DMS79 (cell line): ENCODE measurements at regions not wholly inside any gene's neighbourhood (a gene's known extent, or its start where the extent isn't known, plus 50 kb on each side); places are given as distances from the start of the nearest gene placed in this dataset.

Source experiments
- DNase-seq: peaks from one replicate; lab custom pipeline; 2025; lab: John Stamatoyannopoulos, UW

DNA sequence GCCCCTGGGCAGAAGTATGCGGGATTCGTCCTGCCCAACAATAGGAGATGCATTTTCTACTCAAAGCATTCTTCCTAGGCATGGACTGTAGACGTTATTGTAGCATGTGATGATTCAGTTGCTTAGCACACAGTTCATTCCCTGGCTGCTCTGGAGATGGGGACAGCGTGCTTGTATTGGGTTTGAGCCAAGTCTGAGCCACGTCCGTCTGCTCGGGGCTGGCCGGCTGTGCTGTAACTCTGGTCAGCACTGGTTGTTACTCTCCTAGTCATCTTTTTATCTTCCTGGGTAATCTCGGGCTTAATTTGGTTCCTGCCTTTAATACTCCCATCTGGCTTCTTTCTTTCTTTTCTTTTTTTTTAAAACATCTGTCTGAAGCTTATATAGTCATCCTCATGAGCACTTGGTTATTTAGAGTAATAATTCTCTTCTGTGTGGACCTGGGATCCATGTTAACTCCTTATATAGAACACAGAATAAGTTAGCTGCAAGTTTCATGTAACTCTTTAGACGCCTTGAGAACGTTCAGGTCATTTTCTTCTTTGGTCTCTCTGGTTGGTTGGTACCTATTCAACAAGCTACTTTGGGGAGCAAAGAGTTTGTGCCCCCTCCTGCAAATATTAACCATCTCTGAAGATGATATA is 118.8 kb upstream of the RPS23 start:
- no peak for DNase-seq

- no peak for DNase-seq
These were observed 118.2 kb upstream of the RPS23 start for GRCh38 chr5:82396396-82396795.

DNA sequence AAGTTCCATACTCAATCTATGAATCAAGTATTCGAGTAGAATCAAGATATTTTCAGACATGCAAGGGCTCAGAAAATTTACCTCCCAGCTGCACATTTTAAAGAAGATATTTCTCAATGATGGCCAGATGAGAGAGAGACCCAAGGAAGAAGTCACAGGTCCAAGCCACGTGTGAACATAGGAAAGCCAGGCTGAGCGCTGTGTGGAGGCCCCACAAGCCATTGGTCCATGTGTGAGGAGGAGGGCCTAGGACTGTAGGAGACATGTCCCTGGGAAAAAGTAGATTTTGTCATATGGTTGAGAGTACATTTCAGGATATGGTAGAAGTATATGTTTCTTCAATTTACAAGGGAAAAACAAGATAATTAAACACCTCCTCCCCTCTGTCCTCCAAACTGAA is 115.8 kb upstream of the RPS23 start:
- DNase-seq = no peak

- DNase-seq = no peak
These were observed 111.9 kb upstream of the RPS23 start for GRCh38 chr5:82390088-82390487.

- no peak for DNase-seq
These were observed 111.2 kb upstream of the RPS23 start for GRCh38 chr5:82389347-82389746.

DNA sequence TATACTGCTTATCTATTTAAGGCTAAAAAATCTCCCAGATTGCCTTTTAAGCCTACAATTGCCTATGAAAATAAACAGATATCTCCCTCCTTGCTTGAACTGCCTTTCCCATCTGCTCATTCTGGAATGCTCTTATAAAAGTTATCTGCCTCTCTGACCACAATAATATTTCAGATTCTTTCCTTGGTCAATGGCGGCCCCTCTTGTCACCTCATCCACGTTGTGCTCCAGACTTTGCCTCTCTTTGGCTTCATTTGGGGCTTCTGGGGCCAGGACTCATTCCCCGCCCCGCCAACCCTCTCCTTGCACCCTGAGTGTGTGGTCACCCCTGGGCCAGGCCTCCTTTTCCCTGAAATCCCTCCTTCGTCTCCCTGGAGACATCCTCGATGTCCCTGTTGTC is 110.0 kb upstream of the RPS23 start:
- no peak for DNase-seq

DNA sequence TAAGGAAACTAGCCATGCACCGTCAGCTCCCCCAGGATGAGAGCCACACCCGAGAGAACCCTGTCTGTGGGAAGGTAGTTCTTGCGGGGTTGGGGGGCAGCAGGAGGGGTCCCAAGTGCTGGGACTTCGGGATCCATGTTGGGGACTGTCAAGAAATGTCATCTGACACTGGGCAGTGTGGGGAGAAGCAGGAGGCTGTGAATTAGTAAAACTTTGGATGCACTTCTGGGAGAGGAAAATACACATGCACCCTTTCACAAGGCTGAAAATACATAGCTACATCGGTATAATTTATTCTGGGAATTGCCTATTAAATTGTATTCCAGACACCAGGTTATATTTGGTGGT is 109.6 kb upstream of the RPS23 start:
- no peak for DNase-seq

DNA sequence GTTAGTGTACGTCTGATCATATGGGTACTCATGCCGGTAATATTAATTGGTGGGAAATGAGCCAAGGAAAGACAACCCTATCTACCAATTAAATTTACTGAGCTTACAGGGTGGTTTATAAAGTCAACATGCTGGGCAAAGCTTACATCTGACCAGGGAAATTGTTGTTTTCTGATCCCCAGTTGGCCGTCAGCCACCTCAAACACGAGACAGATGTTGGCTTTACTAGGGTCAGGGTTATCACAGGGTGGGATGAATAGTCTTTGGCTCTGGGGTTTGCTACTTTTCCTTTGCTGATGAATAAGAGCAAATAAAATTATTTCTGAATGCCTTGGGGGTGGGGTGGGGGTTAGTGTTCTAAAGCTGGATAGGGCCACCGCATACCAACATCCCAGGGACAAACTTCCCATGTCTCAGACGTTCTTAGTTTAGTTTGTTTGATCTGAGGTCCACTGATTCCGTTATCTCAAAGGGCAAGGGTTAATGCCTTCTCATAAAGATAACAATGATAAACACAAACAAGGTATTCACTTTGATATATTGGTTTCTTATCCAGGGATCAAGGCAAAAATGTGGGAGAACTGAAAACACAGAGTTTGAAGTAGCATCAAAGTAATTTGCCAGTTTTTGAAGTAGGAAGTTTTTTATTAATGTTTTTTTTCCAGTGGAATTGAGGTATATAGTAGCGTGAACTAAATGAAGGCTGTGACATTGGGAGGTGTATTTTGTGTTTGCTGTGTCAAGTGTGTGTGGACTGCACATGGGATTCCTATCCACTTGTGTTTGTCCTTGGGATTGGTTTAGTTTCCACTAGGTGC is 109.1 kb upstream of the RPS23 start:
- DNase-seq = peak; percentile 14

GRCh38 chr5:82386576-82386975 is 108.4 kb upstream of the RPS23 start:
- peak; percentile 11 for DNase-seq

GRCh38 chr5:82384034-82384750 is 106.0 kb upstream of the RPS23 start:
- DNase-seq = no peak

DNA sequence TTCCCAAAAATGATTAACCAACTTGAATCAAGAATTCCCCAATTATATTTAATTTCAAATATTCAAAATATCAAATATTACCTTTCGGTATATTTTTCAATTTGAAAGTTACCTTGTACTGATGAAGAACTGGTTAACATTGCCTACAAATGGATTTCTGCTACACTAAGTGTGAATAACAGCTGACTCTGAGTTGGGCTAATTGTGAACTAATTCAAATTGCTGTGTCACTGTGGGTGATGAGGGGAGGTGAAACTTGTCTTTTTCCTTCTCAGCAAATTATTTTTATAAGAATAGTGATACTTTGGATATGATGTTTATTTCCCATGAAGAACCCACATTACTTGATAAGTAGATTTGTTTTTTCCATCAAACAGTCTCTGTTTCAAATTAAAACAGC is 103.4 kb upstream of the RPS23 start:
- no peak for DNase-seq

DNA sequence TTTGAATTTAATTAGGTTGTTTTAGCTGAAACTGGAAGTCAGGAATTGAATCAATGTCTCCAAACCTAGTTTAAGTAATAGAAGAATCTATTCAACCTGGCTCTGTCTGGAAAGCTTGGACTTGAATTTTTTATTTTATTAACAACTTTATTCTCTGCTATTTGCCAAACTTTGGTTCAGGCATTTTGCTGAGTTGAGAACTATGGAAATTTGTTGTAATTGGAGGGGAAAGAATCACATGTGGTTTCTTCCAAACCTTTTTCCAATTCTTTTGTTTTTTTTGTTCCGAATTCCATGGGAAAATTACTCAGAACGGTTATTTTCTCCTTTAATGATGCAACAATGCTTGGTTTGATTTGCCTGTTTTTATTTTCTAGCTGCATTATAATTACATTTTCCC is 98.2 kb upstream of the RPS23 start:
- DNase-seq = no peak

- no peak for DNase-seq
These were observed 97.5 kb upstream of the RPS23 start for GRCh38 chr5:82375488-82376244.

DNA sequence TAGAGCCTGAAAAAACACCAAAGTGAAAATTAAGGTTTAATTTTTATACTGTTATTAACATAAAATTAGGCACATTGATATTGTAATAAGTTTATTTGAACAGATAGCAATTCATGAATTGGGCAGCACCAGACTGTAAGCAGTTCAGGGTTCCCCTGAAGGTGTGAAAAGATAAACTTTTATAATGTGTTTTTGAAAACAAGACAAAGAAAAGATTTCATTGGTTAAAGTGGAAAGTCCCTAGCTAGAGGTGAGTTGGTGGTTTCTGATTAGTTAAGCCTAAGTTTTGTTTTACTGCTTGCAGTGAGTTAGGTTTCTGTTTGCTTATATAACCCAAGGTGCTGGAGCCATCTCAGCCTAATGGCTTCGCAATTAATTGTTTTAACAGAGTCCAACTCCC is 96.5 kb upstream of the RPS23 start:
- no peak for DNase-seq

DNA sequence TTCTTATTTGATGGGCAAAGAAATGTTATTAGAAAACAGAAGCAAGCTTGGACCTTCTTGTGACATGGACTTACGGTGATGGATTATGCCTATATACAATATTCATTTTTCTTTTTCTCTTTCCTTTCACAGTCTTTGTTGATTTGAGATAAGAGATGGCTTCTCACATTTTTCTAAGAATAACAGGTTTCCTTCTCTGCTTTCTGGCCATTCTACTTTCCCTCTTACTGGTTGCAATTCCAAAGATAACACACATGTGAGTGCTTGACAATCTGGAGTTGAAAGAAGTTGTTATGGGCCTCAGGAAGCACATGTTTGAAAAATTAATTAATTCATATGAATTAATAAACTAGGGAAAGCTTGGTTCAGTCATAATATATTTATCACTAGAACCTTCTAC is 89.8 kb upstream of the RPS23 start:
- DNase-seq = no peak

- no peak for DNase-seq
These were observed 87.6 kb upstream of the RPS23 start for GRCh38 chr5:82365744-82366228.

GRCh38 chr5:82365026-82365425 is 86.9 kb upstream of the RPS23 start:
- DNase-seq = no peak

DNA sequence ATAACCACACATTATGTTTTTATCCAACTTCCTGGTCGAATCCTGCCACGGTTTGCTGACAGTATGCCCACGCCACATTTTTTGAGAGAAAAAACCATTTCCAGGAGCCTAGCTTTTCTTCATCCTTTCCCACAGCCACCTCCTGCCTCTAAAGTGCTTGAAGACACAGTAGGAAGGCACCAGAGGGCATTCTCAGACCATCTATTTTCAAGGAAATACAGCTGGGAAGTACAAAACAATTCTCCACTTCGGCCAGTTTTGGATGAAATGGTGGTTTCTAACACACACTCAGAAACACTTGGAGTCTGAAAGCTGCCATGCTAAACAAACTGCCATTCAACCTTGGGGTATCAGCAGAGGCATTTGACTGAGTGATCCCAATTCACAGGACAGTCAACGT is 86.3 kb upstream of the RPS23 start:
- DNase-seq = no peak

DNA sequence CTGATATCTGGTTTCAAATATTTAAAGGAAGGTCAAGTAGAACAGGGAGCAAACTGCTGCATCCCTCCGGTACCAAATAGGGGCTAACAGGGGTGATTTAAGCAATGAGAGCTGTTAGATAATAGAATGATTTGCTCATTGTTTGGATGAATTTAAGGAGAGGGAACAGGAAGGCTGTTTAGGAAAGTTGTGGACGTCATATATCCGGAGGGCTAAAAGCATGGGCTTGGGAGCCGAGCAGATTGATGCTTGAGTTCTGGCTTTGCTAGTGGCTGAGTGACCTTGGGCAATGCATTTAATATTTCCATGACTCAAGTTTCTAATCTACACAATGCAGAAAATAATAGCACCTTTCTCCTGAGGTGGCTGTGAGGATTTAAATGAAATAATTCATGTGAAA is 85.4 kb upstream of the RPS23 start:
- no peak for DNase-seq

DNA sequence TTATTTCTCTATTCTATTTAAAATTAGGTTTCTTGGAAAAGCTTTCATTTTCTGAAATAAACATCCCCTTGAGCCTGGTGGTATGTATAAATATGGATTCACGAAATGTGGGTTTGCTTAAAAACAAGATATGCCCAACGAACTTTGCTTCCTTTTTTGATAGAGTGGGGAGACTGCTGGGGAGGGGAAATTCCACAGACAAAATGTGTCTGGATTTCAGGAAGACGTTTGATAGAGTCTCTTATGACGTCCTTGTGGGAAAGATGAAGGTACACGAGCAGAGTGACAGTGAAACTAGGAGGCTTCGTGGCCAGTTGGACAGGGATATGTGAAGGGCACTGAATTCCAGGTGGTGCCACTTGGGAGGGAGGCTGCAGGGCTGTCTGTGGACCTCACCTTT is 84.5 kb upstream of the RPS23 start:
- no peak for DNase-seq

DNA sequence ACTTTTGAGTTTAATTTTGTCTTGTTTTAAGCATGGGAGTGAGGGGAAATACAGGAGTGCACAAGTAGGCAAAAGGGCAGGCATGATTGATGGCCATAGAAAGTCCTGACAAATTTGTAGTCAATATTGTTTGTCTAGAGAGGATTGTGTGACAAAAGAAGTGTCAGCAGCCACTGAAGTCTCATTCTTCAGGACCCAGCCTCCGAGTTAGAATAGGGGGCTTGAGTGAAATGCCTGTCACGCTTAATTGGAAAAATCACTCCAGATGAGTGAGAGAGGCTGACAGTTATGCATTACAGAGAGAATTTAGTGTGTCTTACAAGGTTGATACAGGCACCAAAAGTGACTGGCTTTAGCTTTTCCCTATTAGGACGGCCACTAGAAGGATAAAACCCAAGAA is 81.9 kb upstream of the RPS23 start:
- DNase-seq = no peak

GRCh38 chr5:82359272-82359671 is 81.1 kb upstream of the RPS23 start:
- no peak for DNase-seq
